GM21576 (cell line): ENCODE measurements at regions not wholly inside any gene's neighbourhood (a gene's known extent, or its start where the extent isn't known, plus 50 kb on each side); places are given as distances from the start of the nearest gene placed in this dataset.

Source experiments
- ATAC-seq: cut with Tn5 transposase; IDR thresholded peaks from one replicate; pipeline ENCODE4 v1.9.1; 2021; ENCODE audit warnings: mild to moderate bottlenecking, moderate library complexity; ENCODE audit not compliant: unreplicated experiment

GRCh38 chr13:109451726-109452125 is 334.7 kb downstream of the IRS2 start:
- ATAC-seq, result no peak

GRCh38 chr13:109448629-109449028 is 337.8 kb downstream of the IRS2 start:
- ATAC-seq, result no peak

GRCh38 chr13:109447667-109448066 is 338.7 kb downstream of the IRS2 start:
- no peak for ATAC-seq

DNA sequence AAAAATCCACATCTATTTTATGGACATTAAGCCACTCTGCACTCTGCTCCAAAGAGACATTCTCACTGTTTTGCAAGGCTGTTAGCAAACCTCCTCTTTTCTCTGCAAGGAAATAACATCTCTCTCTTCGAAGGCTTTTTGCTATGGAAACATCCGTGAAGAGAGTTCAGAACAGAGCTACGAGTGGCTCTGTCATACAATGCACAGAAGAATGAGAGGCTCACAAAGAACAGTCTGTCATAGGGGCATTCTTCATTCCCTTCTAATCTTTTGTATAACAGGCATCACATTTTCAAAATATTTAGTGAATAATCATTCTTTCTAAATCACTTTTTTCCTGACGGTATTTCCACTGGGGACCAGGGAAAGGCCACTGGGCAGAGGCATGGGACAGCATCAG is 346.1 kb downstream of the IRS2 start:
- no peak for ATAC-seq

DNA sequence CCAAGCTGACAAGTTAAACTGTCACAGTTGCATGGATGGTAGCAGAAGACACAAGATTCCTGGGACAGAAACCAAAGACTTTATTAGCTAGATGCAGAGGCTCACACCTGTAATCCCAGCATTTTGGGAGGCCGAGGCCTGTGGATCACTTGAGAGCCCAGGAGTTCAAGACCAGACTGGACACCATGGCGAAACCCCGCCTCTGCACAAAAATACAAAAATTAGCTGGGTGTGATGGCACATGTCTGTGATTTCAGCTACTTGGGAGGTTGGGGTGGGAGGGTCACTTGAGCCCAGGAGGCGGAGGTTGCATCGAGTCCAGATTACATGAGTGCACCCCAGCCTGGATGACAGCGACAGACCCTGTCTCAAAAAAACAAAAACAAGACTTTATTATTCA is 346.6 kb downstream of the IRS2 start:
- no peak for ATAC-seq

- ATAC-seq, result no peak
Measured at GRCh38 chr13:109436841-109437240, 349.5 kb downstream of the IRS2 start.

DNA sequence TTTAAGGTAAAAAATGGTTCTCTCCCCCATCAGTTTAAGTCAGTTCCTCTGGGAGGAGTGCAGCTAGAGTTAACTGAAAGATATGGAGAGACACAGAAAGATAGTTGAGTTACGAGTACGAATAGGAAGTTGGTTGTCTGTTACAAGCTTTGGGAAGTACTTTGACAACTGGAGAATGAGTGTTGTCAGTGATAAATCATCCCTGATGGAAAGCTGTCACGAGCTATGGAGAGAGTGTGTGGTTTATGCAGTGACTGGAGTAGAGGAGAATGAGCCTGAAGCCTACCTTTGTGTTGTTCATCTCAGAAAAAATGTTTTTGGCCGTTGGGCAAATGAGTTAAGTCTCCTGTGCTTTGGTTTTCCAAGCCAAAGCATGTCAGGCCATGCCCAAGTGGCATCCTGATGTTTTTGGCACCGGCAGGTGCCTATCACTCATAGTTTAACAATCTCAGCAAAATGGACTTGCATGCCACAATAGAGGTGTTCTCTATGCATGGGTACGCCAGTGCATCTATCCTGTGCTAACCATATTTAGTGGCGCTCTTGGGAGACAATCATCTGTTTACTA is 350.2 kb downstream of the IRS2 start:
- ATAC-seq, result no peak

DNA sequence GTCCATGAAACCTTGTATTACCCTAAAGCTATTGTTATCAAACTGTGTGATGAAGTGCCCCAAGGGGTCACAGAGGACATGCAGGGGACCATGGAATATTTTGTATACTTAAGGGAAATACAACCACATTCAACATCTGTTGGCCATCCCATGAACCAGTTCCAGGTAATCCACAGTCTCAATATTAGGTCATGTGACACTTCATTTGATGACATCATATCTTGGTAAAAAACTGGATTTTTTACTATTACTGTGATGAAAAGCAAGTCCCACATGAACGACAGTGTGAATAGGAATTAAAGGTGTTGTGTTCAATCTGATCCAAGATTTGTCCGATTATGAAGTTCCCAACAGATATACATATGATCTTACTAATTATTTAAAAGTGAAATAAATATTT is 355.2 kb downstream of the IRS2 start:
- ATAC-seq, result no peak

- ATAC-seq, result no peak
Measured at GRCh38 chr13:109428146-109428545, 358.2 kb downstream of the IRS2 start.

DNA sequence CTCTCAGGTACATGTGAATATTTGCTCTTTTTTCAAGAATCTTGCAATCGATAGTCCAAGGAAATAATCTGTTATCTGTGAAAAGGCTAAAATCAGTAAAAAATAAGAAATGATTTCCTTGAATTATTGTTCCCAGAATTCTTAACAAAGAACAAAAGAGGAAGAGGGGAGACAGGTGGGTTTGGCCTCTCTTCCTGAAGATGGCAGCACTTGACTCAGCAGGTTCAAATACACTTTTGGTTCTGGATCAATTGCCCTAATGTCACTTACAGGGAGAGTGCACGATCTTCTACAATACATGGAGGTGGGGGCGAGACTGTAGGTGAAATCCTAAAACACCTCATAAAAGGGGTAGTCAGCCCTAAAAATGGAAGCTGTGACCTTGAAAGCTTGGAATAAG is 358.7 kb downstream of the IRS2 start:
- no peak for ATAC-seq

DNA sequence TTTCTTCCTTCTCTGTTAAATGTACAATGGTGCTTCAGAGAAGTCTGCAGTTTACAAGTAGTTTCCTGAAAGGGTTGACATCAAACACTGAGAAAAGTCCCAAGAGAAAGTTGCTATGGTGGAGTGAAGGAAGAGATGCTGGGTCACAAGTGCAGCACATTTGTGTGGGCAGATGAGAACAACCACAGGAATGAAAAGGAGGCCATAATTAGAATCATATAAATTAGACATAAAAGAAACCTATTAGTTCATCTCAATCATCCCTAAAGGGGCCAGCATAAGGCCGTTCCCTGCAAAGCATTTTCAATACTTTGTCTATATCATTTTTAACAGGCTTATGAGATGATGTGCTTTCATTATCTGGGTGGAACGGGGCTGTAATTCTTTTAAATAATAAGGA is 359.2 kb downstream of the IRS2 start:
- no peak for ATAC-seq

GRCh38 chr13:109426690-109426990 is 359.7 kb downstream of the IRS2 start:
- no peak for ATAC-seq

- no peak for ATAC-seq
Measured at GRCh38 chr13:109425821-109426689, 360.3 kb downstream of the IRS2 start.

GRCh38 chr13:109422161-109422560 is 364.2 kb downstream of the IRS2 start:
- no peak for ATAC-seq

DNA sequence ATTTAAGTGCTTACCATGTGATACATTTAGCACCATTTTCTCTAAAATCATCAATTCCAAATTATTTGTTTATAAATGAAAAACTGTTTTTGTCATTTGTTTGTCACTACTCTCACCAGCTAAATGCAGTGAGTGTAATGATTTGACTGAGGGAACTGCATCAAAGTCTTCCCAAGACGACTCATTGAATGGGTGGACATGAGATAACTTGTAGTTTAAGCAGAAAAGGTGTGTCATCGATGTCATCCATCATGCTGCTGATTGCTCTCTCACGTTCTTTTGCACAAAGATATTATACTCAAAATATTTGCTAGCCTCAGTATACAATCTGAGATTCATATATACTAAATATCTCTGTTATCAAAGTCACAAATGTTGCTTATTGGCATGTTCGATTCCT is 366.5 kb downstream of the IRS2 start:
- ATAC-seq, result no peak

- no peak for ATAC-seq
Measured at GRCh38 chr13:109418111-109418510, 368.3 kb downstream of the IRS2 start.

DNA sequence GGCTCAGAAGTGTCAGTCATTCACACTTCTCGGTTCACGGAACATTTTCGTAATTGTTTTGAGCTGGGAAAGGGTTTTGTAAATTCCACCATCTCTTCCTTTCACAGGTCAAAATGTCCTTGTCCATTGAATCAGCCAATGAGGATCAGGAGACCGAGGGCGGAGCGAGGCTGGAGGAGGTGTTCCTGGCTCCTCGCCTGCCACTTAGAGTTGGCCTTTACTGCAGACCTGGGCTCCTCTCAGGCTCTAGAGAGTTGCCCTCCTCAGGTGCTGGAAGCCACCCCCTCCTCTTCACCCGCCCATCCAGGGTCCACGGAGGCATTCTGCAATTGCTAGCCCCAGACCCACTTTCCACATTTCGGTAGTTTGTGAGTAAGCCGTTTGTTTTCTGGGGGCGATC is 370.4 kb downstream of the IRS2 start:
- ATAC-seq, result no peak

GRCh38 chr13:109415057-109415456 is 371.3 kb downstream of the IRS2 start:
- no peak for ATAC-seq

GRCh38 chr13:109412283-109412901 is 374.0 kb downstream of the IRS2 start:
- no peak for ATAC-seq

GRCh38 chr13:109410868-109411267 is 375.5 kb downstream of the IRS2 start:
- ATAC-seq, result no peak

- ATAC-seq, result no peak
Measured at GRCh38 chr13:109408591-109409382, 377.6 kb downstream of the IRS2 start.
